Mammary epithelial cell (primary cell): ENCODE measurements at regions not wholly inside any gene's neighbourhood (a gene's known extent, or its start where the extent isn't known, plus 50 kb on each side); places are given as distances from the start of the nearest gene placed in this dataset.

Experiments
- CTCF ChIP-seq, 2 donors: IDR thresholded peaks in 1 of 2; conservative IDR thresholded peaks in 1 of 2; 2 replicates each; pipeline ENCODE4 v1.5.1; 2011 to 2012; ENCODE audit warnings: inconsistent platforms in 2 of 2, low read length in 2 of 2, mild to moderate bottlenecking in 2 of 2, control low read depth in 1 of 2, low read depth in 1 of 2; ENCODE audit not compliant: insufficient read depth in 1 of 2; ENCODE audit errors: extremely low read depth in 1 of 2
- EZH2 ChIP-seq: IDR thresholded peaks from 2 replicates; pipeline ENCODE4 v1.6.1; 2012; ENCODE audit warnings: low read length, inconsistent platforms, borderline replicate concordance

- TF ChIP-seq CTCF (conservative IDR thresholded peaks at IDR 0.05 in 1 of 2, IDR thresholded peaks at IDR 0.05 in 1 of 2; ENCODE audit: extremely low read depth in 1 of 2, insufficient read depth in 1 of 2, low read depth in 1 of 2, low read length in 2 of 2) = no peak
- TF ChIP-seq EZH2 = no peak
Observed at GRCh38 chr10:2958659-2959058, 108.7 kb upstream of the PFKP start.
